Suprapubic skin (tissue), 4 donors: ENCODE measurements at regions not wholly inside any gene's neighbourhood (a gene's known extent, or its start where the extent isn't known, plus 50 kb on each side); places are given as distances from the start of the nearest gene placed in this dataset.

ENCODE experiments used
- DNase-seq, 2 donors: peaks; one replicate each; pipeline ENCODE4 v3.0.0-alpha.2; 2019; ENCODE audit warnings: low spot score in 2 of 2
- H3K27ac ChIP-seq: fragments of 200-600 bp; sonication (generic); one replicate; pipeline ENCODE4 v1.5.1; 2019
- H3K27me3 ChIP-seq: fragments of 200-600 bp; sonication (generic); one replicate; pipeline ENCODE4 v1.5.1; 2019
- H3K36me3 ChIP-seq: fragments of 200-600 bp; sonication (generic); one replicate; pipeline ENCODE4 v1.5.1; 2019
- H3K4me1 ChIP-seq: fragments of 200-600 bp; sonication (generic); one replicate; pipeline ENCODE4 v1.5.1; 2019
- H3K4me3 ChIP-seq: fragments of 200-600 bp; sonication (generic); one replicate; pipeline ENCODE4 v1.5.1; 2019; ENCODE audit warnings: mild to moderate bottlenecking
- H3K9me3 ChIP-seq: fragments of 200-600 bp; sonication (generic); one replicate; pipeline ENCODE4 v1.5.1; 2019
- EP300 ChIP-seq: sonication (generic); formaldehyde crosslinking; IDR thresholded peaks from one replicate; pipeline ENCODE4 v1.6.1; 2017; ENCODE audit warnings: antibody characterized with exemption
- POLR2A ChIP-seq, 2 donors: fragments of 450-650 bp; IDR thresholded peaks; one replicate each; pipeline ENCODE4 v1.6.1; 2017; ENCODE audit warnings: antibody characterized with exemption in 2 of 2, mild to moderate bottlenecking in 2 of 2, moderate library complexity in 2 of 2
- POLR2AphosphoS5 ChIP-seq, 3 donors: sonication (generic); formaldehyde crosslinking; IDR thresholded peaks; one replicate each; pipeline ENCODE4 v1.6.1; 2017; ENCODE audit warnings: antibody characterized with exemption in 3 of 3
- WGBS: methylation state at CpG from one replicate; pipeline ENCODE4 v1.1.5; 2018; 5-methylcytosine and 5-hydroxymethylcytosine counted together
- TF ChIP-seq, protein P1 (sequence below), 2 donors: fragments of 200-600 bp in 1 of 2; fragments of 450-650 bp in 1 of 2; sonication (generic) in 1 of 2; IDR thresholded peaks; one replicate each; pipeline ENCODE4 v1.5.1; 2016 to 2019; ENCODE audit warnings: antibody characterized with exemption in 2 of 2, mild to moderate bottlenecking in 1 of 2, moderate library complexity in 1 of 2

DNA sequence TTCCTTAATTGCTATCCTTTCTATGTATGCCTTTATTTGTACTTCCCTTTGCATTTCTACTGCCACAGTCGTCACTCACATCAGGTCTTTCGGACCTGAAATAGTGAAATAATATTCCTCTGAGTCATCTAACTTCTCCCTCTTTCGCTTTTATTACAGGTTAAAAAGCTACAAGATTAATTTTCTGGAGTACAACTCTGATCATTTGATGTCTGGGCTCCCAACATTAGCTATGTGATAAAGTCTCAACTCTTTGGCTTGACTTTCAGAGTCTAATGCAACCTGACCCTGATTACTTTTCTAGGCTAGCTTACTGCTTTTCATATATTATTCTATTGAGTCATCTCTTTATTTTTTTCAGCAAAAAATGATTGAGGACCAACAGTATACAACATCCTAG, 638.8 kb upstream of the WWC1 start:
- TF ChIP-seq POLR2AphosphoS5 (IDR thresholded peaks at IDR 0.05), result no peak
- no peak for TF ChIP-seq EP300
- 77% methylated on average over 3 of the region's 3 CpGs for WGBS
- H3K9me3 ChIP-seq, result no peaks in the 10 kb centered on the region
- H3K4me1 ChIP-seq, result no peaks in the 10 kb centered on the region
- DNase-seq, result no peak
- H3K4me3 ChIP-seq, result no peak overlapping the region
- no peak overlapping the region for H3K27ac ChIP-seq
- no peaks in the 10 kb centered on the region for H3K36me3 ChIP-seq
- H3K27me3 ChIP-seq, result no peaks in the 10 kb centered on the region

DNA sequence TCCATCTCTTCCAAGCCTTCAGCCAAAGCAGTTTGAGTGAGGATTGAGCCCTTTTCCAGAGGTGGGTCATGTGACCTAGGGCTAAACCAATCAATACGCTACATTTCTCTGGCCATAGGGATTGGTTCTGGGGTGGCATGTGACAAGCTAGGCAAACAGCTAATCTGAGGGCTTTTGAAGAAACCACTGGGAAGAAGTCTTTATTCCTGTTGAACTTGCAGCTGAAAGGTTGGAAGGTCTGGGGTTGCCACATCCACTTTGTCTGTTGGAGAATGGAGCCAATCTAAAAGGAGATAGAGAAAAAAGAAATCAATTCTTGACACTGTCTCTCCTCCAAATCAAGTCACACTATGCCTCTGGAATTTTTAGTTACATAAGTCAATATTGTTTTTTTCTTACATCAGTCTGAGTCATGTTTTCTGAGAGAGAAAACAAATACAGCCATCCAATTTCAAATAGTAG, 637.8 kb upstream of the WWC1 start:
- H3K4me1 ChIP-seq, result no peaks in the 10 kb centered on the region
- H3K36me3 ChIP-seq, result no peaks in the 10 kb centered on the region
- H3K9me3 ChIP-seq, result no peaks in the 10 kb centered on the region
- DNase-seq, result no peak
- WGBS, result 100% methylated on average over 1 of the region's 1 CpG
- TF ChIP-seq, protein P1, sequence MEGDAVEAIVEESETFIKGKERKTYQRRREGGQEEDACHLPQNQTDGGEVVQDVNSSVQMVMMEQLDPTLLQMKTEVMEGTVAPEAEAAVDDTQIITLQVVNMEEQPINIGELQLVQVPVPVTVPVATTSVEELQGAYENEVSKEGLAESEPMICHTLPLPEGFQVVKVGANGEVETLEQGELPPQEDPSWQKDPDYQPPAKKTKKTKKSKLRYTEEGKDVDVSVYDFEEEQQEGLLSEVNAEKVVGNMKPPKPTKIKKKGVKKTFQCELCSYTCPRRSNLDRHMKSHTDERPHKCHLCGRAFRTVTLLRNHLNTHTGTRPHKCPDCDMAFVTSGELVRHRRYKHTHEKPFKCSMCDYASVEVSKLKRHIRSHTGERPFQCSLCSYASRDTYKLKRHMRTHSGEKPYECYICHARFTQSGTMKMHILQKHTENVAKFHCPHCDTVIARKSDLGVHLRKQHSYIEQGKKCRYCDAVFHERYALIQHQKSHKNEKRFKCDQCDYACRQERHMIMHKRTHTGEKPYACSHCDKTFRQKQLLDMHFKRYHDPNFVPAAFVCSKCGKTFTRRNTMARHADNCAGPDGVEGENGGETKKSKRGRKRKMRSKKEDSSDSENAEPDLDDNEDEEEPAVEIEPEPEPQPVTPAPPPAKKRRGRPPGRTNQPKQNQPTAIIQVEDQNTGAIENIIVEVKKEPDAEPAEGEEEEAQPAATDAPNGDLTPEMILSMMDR (IDR thresholded peaks at IDR 0.05), result no peak
- TF ChIP-seq POLR2A (IDR thresholded peaks at IDR 0.05), result no peak
- no peak for TF ChIP-seq EP300
- no peak for TF ChIP-seq POLR2AphosphoS5 (IDR thresholded peaks at IDR 0.05)
- H3K4me3 ChIP-seq, result no peak overlapping the region
- H3K27me3 ChIP-seq, result no peaks in the 10 kb centered on the region
- no peak overlapping the region for H3K27ac ChIP-seq

DNA sequence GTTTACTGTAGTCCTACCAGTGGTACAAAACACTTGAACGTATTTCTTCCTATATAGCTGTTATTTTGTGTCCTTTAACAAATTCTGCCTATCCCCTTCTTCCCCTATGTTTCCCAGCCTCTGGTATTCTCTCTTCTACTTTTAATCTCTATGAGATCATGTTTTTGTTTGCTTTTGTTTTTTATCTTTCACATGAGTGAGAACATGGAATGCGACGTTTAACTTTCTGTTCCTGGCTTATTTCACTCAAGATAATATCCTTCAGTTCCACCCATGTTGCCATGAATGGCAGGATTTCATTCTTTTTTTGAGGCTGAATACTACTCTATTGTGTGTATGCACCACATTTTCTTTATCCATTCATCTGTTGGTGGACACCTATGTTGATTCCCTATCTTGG, 634.4 kb upstream of the WWC1 start:
- H3K4me3 ChIP-seq, result no peak overlapping the region
- no peak for DNase-seq
- H3K27ac ChIP-seq, result no peak overlapping the region
- H3K9me3 ChIP-seq, result no peaks in the 10 kb centered on the region
- H3K4me1 ChIP-seq, result no peaks in the 10 kb centered on the region
- no peaks in the 10 kb centered on the region for H3K27me3 ChIP-seq
- 89% methylated on average over 3 of the region's 3 CpGs for WGBS
- TF ChIP-seq EP300 (no peak), POLR2A (IDR thresholded peaks at IDR 0.05) (no peak), POLR2AphosphoS5 (IDR thresholded peaks at IDR 0.05) (no peak)
- TF ChIP-seq, protein P1 (IDR thresholded peaks at IDR 0.05), result no peak
- H3K36me3 ChIP-seq, result no peaks in the 10 kb centered on the region

DNA sequence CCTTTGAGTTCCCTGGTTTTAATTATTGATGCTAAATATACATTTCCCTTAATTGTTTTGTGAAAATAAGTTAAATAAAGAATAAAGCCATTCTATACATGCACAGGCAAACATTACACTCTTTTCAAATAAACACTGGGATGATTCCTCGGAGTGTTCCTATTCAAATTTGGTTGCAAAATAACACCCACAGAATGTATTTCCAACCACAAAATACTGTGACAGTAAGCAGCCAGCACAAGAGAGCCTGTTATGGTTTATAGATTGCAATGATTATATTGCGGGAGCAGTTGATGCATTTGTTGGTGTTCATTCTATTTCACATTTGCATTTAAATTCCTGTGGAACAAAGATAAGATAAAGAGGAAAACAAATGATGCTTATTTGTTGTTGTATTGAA, 632.6 kb upstream of the WWC1 start:
- no peak for DNase-seq
- H3K4me1 ChIP-seq, result no peaks in the 10 kb centered on the region
- no peak overlapping the region for H3K4me3 ChIP-seq
- H3K27ac ChIP-seq, result no peak overlapping the region
- no peaks in the 10 kb centered on the region for H3K27me3 ChIP-seq
- H3K9me3 ChIP-seq, result no peaks in the 10 kb centered on the region
- TF ChIP-seq POLR2A (IDR thresholded peaks at IDR 0.05) (no peak), POLR2AphosphoS5 (IDR thresholded peaks at IDR 0.05) (no peak), EP300 (no peak)
- TF ChIP-seq, protein P1 (IDR thresholded peaks at IDR 0.05), result no peak
- no peaks in the 10 kb centered on the region for H3K36me3 ChIP-seq
- 61% methylated on average over 2 of the region's 2 CpGs for WGBS

DNA sequence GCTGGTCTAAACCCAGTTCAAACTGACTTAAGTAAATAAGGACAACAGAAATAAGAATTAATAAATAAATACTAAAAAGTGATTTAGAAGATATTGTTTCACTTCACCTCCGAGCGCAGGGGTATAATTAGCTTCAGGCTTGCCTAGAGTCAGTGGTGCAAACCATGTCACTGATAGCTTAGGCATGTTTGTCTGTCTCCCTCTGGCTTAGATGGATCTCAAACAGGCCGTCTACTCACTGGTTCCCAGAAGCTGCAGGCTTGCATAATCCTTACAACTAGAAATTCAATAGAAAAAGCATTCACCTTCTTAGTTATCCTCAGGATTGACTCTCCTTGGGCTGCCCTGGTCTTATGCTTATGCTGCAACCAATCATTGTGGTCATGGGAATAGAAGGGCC, 629.8 kb upstream of the WWC1 start:
- no peaks in the 10 kb centered on the region for H3K36me3 ChIP-seq
- no peaks in the 10 kb centered on the region for H3K27me3 ChIP-seq
- TF ChIP-seq, protein P1 (IDR thresholded peaks at IDR 0.05), result no peak
- TF ChIP-seq EP300 (no peak), POLR2A (IDR thresholded peaks at IDR 0.05) (no peak), POLR2AphosphoS5 (IDR thresholded peaks at IDR 0.05) (no peak)
- no peak for DNase-seq
- no peaks in the 10 kb centered on the region for H3K4me1 ChIP-seq
- WGBS, result 90% methylated on average over 3 of the region's 3 CpGs
- no peak overlapping the region for H3K27ac ChIP-seq
- H3K4me3 ChIP-seq, result no peak overlapping the region
- no peaks in the 10 kb centered on the region for H3K9me3 ChIP-seq

DNA sequence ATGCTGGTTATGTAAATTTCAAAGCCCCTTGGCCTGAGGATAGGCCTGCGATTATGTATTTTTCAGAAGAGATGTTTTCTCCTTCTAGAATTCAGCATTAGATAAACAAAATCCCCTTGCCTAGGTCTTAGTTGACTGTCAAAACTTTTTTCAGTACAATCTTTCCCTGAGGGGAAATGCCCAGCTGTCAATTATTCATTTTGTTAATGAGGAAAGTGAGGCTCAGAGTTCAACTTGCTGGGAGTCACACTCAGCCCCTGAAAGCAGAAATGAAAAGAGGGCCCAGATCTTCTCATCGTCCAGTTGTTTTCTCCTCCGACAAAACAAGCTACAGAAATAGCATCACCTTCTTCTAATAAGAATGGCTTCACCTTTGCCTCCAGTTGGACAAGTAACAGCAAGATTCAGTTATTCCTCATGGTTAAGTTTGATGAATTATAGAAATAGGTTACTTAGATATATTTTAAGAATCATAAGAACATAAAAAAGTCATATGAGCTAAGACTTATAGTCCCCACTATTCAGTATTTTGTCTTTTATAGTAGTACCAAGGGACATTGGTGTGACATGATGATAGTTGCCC, 627.1 kb upstream of the WWC1 start:
- H3K9me3 ChIP-seq, result no peaks in the 10 kb centered on the region
- no peaks in the 10 kb centered on the region for H3K36me3 ChIP-seq
- TF ChIP-seq POLR2A (IDR thresholded peaks at IDR 0.05), result no peak
- TF ChIP-seq EP300, result no peak
- TF ChIP-seq, protein P1 (IDR thresholded peaks at IDR 0.05), result no peak
- no peak for TF ChIP-seq POLR2AphosphoS5 (IDR thresholded peaks at IDR 0.05)
- no peak overlapping the region for H3K27ac ChIP-seq
- no peaks in the 10 kb centered on the region for H3K27me3 ChIP-seq
- no peak for DNase-seq
- WGBS, result 91% methylated on average over 3 of the region's 3 CpGs
- no peaks in the 10 kb centered on the region for H3K4me1 ChIP-seq
- no peak overlapping the region for H3K4me3 ChIP-seq
